OCI-LY1 (cell line): ENCODE measurements at regions not wholly inside any gene's neighbourhood (a gene's known extent, or its start where the extent isn't known, plus 50 kb on each side); places are given as distances from the start of the nearest gene placed in this dataset.

Source experiments
- H2AFZ ChIP-seq: fragments of 200-600 bp; sonication (generic), shearing (Covaris generic); 2 replicates; pipeline ENCODE4 v1.6.0; 2014; ENCODE audit warnings: antibody characterized with exemption, mild to moderate bottlenecking, low read length
- H3F3A ChIP-seq: fragments of 200-600 bp; sonication (generic), shearing (Covaris generic); 2 replicates; pipeline ENCODE4 v1.6.0; 2014; ENCODE audit warnings: mild to moderate bottlenecking, antibody characterized with exemption, low read length, moderate library complexity; ENCODE audit not compliant: insufficient read depth
- H3K27ac ChIP-seq: fragments of 200-600 bp; sonication (generic); 2 replicates; pipeline ENCODE4 v1.5.1; 2014; ENCODE audit warnings: low read length, mixed run types, mild to moderate bottlenecking, low read depth; ENCODE audit not compliant: poor library complexity, severe bottlenecking
- H3K27me3 ChIP-seq: fragments of 200-600 bp; sonication (generic); 2 replicates; pipeline ENCODE4 v1.6.0; 2014; ENCODE audit warnings: antibody characterized with exemption, mild to moderate bottlenecking, low read length, moderate library complexity; ENCODE audit not compliant: insufficient read depth
- H3K36me3 ChIP-seq: fragments of 200-600 bp; sonication (generic); 2 replicates; pipeline ENCODE4 v1.6.1; 2014; ENCODE audit warnings: mild to moderate bottlenecking, antibody characterized with exemption, low read length, moderate library complexity, mixed read lengths; ENCODE audit not compliant: insufficient read depth
- H3K4me1 ChIP-seq: fragments of 200-600 bp; sonication (generic); 2 replicates; pipeline ENCODE4 v1.5.1; 2014; ENCODE audit warnings: mild to moderate bottlenecking, low read length, moderate library complexity; ENCODE audit not compliant: insufficient read depth, severe bottlenecking
- H3K4me2 ChIP-seq: fragments of 200-600 bp; sonication (generic), shearing (Covaris generic); 2 replicates; pipeline ENCODE4 v1.6.1; 2014; ENCODE audit warnings: low read length
- H3K4me3 ChIP-seq: fragments of 200-600 bp; sonication (generic); 2 replicates; pipeline ENCODE4 v1.5.1; 2014; ENCODE audit warnings: low read length, low read depth, mild to moderate bottlenecking, mixed read lengths; ENCODE audit not compliant: poor library complexity, severe bottlenecking
- H3K79me2 ChIP-seq: fragments of 200-600 bp; shearing (Covaris generic); 2 replicates; pipeline ENCODE4 v1.6.1; 2016; ENCODE audit warnings: mixed run types, low read length, mixed read lengths; ENCODE audit not compliant: insufficient read depth
- H3K9ac ChIP-seq: fragments of 200-600 bp; sonication (generic), shearing (Covaris generic); 2 replicates; pipeline ENCODE4 v1.6.1; 2014; ENCODE audit warnings: mild to moderate bottlenecking, low read length, mixed read lengths
- H3K9me2 ChIP-seq: fragments of 200-600 bp; sonication (generic), shearing (Covaris generic); 2 replicates; pipeline ENCODE4 v1.6.1; 2014; ENCODE audit warnings: low read depth, mild to moderate bottlenecking, low read length, mixed read lengths
- H3K9me3 ChIP-seq: fragments of 200-600 bp; shearing (Covaris generic); 2 replicates; pipeline ENCODE4 v1.6.1; 2014; ENCODE audit warnings: low read length, mixed read lengths
- H4K20me1 ChIP-seq: fragments of 200-600 bp; sonication (generic), shearing (Covaris generic); 2 replicates; pipeline ENCODE4 v1.6.0; 2016; ENCODE audit warnings: mild to moderate bottlenecking, low read length; ENCODE audit not compliant: insufficient read depth
- EZH2 ChIP-seq: fragments of 200-600 bp; sonication (generic), shearing (Covaris generic); IDR thresholded peaks from 2 replicates; pipeline ENCODE4 v1.8.0; 2017; ENCODE audit warnings: borderline replicate concordance, mixed run types, mild to moderate bottlenecking, antibody characterized with exemption, low read length, moderate library complexity, mixed read lengths
- TF ChIP-seq, protein P1 (sequence below): fragments of 200-600 bp; sonication (generic), shearing (Covaris generic); IDR thresholded peaks from 2 replicates; pipeline ENCODE4 v1.5.1; 2017; ENCODE audit warnings: mild to moderate bottlenecking, antibody characterized with exemption, low read length, moderate library complexity, mixed read lengths

- no peaks in the 10 kb centered on the region for H3K9me3 ChIP-seq
- H3K9me2 ChIP-seq: no peaks in the 10 kb centered on the region
- H3K9ac ChIP-seq: no peak overlapping the region
- H3K27ac ChIP-seq: no peak overlapping the region
- H3K27me3 ChIP-seq: no peaks in the 10 kb centered on the region
- no peaks in the 10 kb centered on the region for H3K4me1 ChIP-seq
- no peaks in the 10 kb centered on the region for H3K36me3 ChIP-seq
- H3K79me2 ChIP-seq: no peaks in the 10 kb centered on the region
- no peaks in the 10 kb centered on the region for H4K20me1 ChIP-seq
- H2AFZ ChIP-seq: no peak overlapping the region
- no peak overlapping the region for H3K4me2 ChIP-seq
- H3K4me3 ChIP-seq: no peak overlapping the region
- no peak for TF ChIP-seq EZH2
- TF ChIP-seq, protein P1, sequence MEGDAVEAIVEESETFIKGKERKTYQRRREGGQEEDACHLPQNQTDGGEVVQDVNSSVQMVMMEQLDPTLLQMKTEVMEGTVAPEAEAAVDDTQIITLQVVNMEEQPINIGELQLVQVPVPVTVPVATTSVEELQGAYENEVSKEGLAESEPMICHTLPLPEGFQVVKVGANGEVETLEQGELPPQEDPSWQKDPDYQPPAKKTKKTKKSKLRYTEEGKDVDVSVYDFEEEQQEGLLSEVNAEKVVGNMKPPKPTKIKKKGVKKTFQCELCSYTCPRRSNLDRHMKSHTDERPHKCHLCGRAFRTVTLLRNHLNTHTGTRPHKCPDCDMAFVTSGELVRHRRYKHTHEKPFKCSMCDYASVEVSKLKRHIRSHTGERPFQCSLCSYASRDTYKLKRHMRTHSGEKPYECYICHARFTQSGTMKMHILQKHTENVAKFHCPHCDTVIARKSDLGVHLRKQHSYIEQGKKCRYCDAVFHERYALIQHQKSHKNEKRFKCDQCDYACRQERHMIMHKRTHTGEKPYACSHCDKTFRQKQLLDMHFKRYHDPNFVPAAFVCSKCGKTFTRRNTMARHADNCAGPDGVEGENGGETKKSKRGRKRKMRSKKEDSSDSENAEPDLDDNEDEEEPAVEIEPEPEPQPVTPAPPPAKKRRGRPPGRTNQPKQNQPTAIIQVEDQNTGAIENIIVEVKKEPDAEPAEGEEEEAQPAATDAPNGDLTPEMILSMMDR: no peak
- H3F3A ChIP-seq: no peaks in the 10 kb centered on the region
Measured at GRCh38 chr2:75862547-75862946, 151.8 kb upstream of the GCFC2 start.

GRCh38 chr2:75853436-75853835 is 142.7 kb upstream of the GCFC2 start:
- Histone ChIP-seq H4K20me1 (no peaks in the 10 kb centered on the region), H3K27ac (no peak overlapping the region), H2AFZ (no peak overlapping the region), H3K36me3 (no peaks in the 10 kb centered on the region), H3K9me2 (no peaks in the 10 kb centered on the region), H3K79me2 (no peaks in the 10 kb centered on the region), H3K9me3 (no peaks in the 10 kb centered on the region), H3F3A (no peaks in the 10 kb centered on the region), H3K4me3 (no peak overlapping the region), H3K4me1 (no peaks in the 10 kb centered on the region), H3K9ac (no peak overlapping the region), H3K27me3 (no peaks in the 10 kb centered on the region), H3K4me2 (no peak overlapping the region)
- TF ChIP-seq, protein P1: no peak
- no peak for TF ChIP-seq EZH2

DNA sequence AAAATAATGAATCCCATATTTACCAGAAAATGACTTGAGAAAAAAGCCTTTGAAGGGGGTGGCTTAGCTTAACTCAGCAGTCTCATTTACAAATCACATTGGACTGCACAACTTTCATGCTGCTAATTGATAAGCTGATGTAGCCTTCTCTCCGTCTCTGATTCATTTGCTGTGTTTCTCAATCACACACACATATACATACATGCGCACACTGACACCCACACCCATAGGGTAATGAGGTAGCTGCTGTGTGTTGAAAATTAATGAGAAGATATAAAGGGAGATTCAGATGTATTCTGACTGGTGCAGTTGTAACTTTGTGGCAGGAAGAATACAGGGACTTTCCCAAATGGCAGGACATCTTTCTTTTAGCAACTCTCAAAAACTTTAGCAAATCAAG is 141.9 kb upstream of the GCFC2 start:
- H3K79me2 ChIP-seq: no peaks in the 10 kb centered on the region
- H3F3A ChIP-seq: no peaks in the 10 kb centered on the region
- TF ChIP-seq, protein P1: no peak
- TF ChIP-seq EZH2: no peak
- no peaks in the 10 kb centered on the region for H3K36me3 ChIP-seq
- no peaks in the 10 kb centered on the region for H4K20me1 ChIP-seq
- H3K9me3 ChIP-seq: no peaks in the 10 kb centered on the region
- no peaks in the 10 kb centered on the region for H3K9me2 ChIP-seq
- no peaks in the 10 kb centered on the region for H3K4me1 ChIP-seq
- no peak overlapping the region for H3K27ac ChIP-seq
- no peak overlapping the region for H3K9ac ChIP-seq
- no peaks in the 10 kb centered on the region for H3K27me3 ChIP-seq
- no peak overlapping the region for H3K4me3 ChIP-seq
- no peak overlapping the region for H2AFZ ChIP-seq
- no peak overlapping the region for H3K4me2 ChIP-seq
